Vagina (tissue), 2 donors: ENCODE measurements at regions not wholly inside any gene's neighbourhood (a gene's known extent, or its start where the extent isn't known, plus 50 kb on each side); places are given as distances from the start of the nearest gene placed in this dataset.

Experiments used
- DNase-seq, 2 donors: peaks; one replicate each; pipeline ENCODE4 v3.0.0-alpha.2; 2017; ENCODE audit errors: extremely low spot score in 2 of 2
- H3K27ac ChIP-seq: fragments of 200-600 bp; sonication (generic); one replicate; pipeline ENCODE4 v1.5.1; 2019
- H3K27me3 ChIP-seq: fragments of 200-600 bp; sonication (generic); one replicate; pipeline ENCODE4 v1.5.1; 2019
- H3K36me3 ChIP-seq, 2 donors: fragments of 200-600 bp; sonication (generic); one replicate each; pipeline ENCODE4 v1.5.1; 2017 to 2019
- H3K4me1 ChIP-seq: fragments of 200-600 bp; sonication (generic); one replicate; pipeline ENCODE4 v1.5.1; 2019
- H3K4me3 ChIP-seq, 2 donors: fragments of 200-600 bp; sonication (generic); 1 replicate in 1 of 2; 2 replicates in 1 of 2; pipeline ENCODE4 v1.5.1; 2016 to 2019
- H3K9me3 ChIP-seq: fragments of 200-600 bp; sonication (generic); one replicate; pipeline ENCODE4 v1.5.1; 2019
- POLR2A ChIP-seq, 2 donors: fragments of 450-650 bp; IDR thresholded peaks; one replicate each; pipeline ENCODE4 v1.6.1; 2017; ENCODE audit warnings: antibody characterized with exemption in 2 of 2, mild to moderate bottlenecking in 2 of 2, moderate library complexity in 2 of 2
- POLR2AphosphoS5 ChIP-seq, 2 donors: sonication (generic); formaldehyde crosslinking; IDR thresholded peaks; one replicate each; pipeline ENCODE4 v1.9.0; 2017; ENCODE audit warnings: antibody characterized with exemption in 2 of 2, mild to moderate bottlenecking in 2 of 2, low read depth in 1 of 2; ENCODE audit not compliant: insufficient read depth in 1 of 2
- intact Hi-C: fragments of 100-400 bp; cut with DNase I; formaldehyde crosslinking; loops from one replicate; pipeline ENCODE4 v1.15.1; 2023
- TF ChIP-seq, protein P1 (sequence below), 3 experiments: fragments of 450-650 bp in 2 of 3; fragments of 200-600 bp in 1 of 3; sonication (generic) in 1 of 3; IDR thresholded peaks; one replicate each; pipeline ENCODE4 v1.5.1; 2017 to 2019; ENCODE audit warnings: antibody characterized with exemption in 3 of 3, mild to moderate bottlenecking in 2 of 3, moderate library complexity in 2 of 3

DNA sequence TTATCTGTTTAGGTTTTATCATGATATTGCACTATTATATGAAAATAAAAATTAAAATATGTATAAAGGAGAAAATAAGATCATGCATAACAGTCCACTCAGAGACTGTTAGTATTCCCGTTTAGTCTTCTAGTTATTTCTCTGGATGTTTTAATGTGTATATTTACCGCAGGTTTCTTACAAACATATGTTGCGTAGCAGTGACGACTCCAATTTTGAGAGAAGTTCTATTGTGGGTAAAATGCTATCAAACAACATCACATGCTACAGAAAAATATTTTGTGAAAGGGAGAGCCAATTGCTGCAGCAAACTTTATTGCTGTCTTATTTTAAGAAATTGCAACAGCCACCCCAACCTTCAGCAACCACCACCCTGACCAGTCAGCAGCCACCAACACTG, 72.4 kb upstream of the NXT1 start:
- H3K36me3 ChIP-seq = no peaks in the 10 kb centered on the region
- H3K9me3 ChIP-seq = no peaks in the 10 kb centered on the region
- H3K27me3 ChIP-seq = no peaks in the 10 kb centered on the region
- no peak overlapping the region for H3K27ac ChIP-seq
- no peak overlapping the region for H3K4me3 ChIP-seq
- intact Hi-C loops = no loop called here
- no peaks in the 10 kb centered on the region for H3K4me1 ChIP-seq
- TF ChIP-seq POLR2AphosphoS5 (IDR thresholded peaks at IDR 0.05; ENCODE audit: insufficient read depth in 1 of 2, low read depth in 1 of 2) (no peak), POLR2A (IDR thresholded peaks at IDR 0.05) (no peak)
- TF ChIP-seq, protein P1, sequence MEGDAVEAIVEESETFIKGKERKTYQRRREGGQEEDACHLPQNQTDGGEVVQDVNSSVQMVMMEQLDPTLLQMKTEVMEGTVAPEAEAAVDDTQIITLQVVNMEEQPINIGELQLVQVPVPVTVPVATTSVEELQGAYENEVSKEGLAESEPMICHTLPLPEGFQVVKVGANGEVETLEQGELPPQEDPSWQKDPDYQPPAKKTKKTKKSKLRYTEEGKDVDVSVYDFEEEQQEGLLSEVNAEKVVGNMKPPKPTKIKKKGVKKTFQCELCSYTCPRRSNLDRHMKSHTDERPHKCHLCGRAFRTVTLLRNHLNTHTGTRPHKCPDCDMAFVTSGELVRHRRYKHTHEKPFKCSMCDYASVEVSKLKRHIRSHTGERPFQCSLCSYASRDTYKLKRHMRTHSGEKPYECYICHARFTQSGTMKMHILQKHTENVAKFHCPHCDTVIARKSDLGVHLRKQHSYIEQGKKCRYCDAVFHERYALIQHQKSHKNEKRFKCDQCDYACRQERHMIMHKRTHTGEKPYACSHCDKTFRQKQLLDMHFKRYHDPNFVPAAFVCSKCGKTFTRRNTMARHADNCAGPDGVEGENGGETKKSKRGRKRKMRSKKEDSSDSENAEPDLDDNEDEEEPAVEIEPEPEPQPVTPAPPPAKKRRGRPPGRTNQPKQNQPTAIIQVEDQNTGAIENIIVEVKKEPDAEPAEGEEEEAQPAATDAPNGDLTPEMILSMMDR (IDR thresholded peaks at IDR 0.05) = no peak
- DNase-seq = no peak

GRCh38 chr20:23277316-23277715, 73.3 kb upstream of the NXT1 start:
- intact Hi-C loops = no loop called here
- Histone ChIP-seq H3K27me3 (no peaks in the 10 kb centered on the region), H3K9me3 (no peaks in the 10 kb centered on the region), H3K36me3 (no peaks in the 10 kb centered on the region), H3K4me1 (no peaks in the 10 kb centered on the region), H3K27ac (no peak overlapping the region), H3K4me3 (no peak overlapping the region)
- DNase-seq = no peak
- TF ChIP-seq POLR2A (IDR thresholded peaks at IDR 0.05) (no peak), POLR2AphosphoS5 (IDR thresholded peaks at IDR 0.05; ENCODE audit: insufficient read depth in 1 of 2, low read depth in 1 of 2) (no peak)
- TF ChIP-seq, protein P1 (IDR thresholded peaks at IDR 0.05) = no peak

GRCh38 chr20:23273776-23274175, 76.8 kb upstream of the NXT1 start:
- Histone ChIP-seq H3K36me3 (no peaks in the 10 kb centered on the region), H3K4me1 (no peaks in the 10 kb centered on the region), H3K9me3 (no peaks in the 10 kb centered on the region), H3K4me3 (no peak overlapping the region), H3K27ac (no peak overlapping the region), H3K27me3 (no peaks in the 10 kb centered on the region)
- intact Hi-C loops = no loop called here
- no peak for DNase-seq
- TF ChIP-seq POLR2A (IDR thresholded peaks at IDR 0.05) = no peak

GRCh38 chr20:23272176-23273029, 78.2 kb upstream of the NXT1 start:
- Histone ChIP-seq H3K4me3 (no peak overlapping the region), H3K27ac (no peak overlapping the region), H3K36me3 (no peaks in the 10 kb centered on the region), H3K9me3 (no peaks in the 10 kb centered on the region), H3K27me3 (no peaks in the 10 kb centered on the region), H3K4me1 (no peaks in the 10 kb centered on the region)
- no peak for TF ChIP-seq POLR2AphosphoS5 (IDR thresholded peaks at IDR 0.05; ENCODE audit: insufficient read depth in 1 of 2, low read depth in 1 of 2)
- TF ChIP-seq, protein P1 (IDR thresholded peaks at IDR 0.05) = no peak
- intact Hi-C loops = no loop called here
- DNase-seq = no peak

- Histone ChIP-seq H3K27me3 (no peaks in the 10 kb centered on the region), H3K9me3 (no peaks in the 10 kb centered on the region), H3K4me1 (no peaks in the 10 kb centered on the region), H3K27ac (peak overlapping the region; percentile 55), H3K36me3 (no peaks in the 10 kb centered on the region), H3K4me3 (no peak overlapping the region)
- intact Hi-C loops = no loop called here
- TF ChIP-seq POLR2AphosphoS5 (IDR thresholded peaks at IDR 0.05; ENCODE audit: insufficient read depth in 1 of 2, low read depth in 1 of 2) (no peak), POLR2A (IDR thresholded peaks at IDR 0.05) (no peak)
- TF ChIP-seq, protein P1 (IDR thresholded peaks at IDR 0.05) = no peak
- DNase-seq = no peak
Measured at GRCh38 chr20:23270382-23270911, 80.1 kb upstream of the NXT1 start.
